ENCODE measurements at regions not wholly inside any gene's neighbourhood (a gene's known extent, or its start where the extent isn't known, plus 50 kb on each side); places are given as distances from the start of the nearest gene placed in this dataset.

DNA sequence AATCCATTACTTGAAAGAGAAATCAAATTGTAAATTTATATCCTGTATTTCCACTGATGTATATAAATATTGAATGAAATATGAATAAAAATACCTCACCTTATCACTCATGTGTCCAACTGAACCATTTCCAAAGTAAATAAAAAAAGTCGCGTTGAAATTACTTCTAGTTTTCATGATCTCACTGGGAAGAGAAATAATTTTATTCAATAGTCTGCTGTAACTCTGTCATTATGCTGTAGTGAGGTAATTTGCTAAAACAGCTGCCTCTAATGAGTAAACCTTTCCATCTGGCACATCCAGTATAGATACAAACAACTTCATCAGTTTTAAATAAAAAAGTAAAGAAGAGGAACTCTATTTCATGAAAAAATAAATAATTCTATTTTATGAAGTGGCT, 611.5 kb downstream of the ZNF608 start:
- no peak for TF ChIP-seq JUND (IDR thresholded peaks at IDR 0.05; ENCODE audit: low read depth)
- no peak for DNase-seq (ENCODE audit: low read depth in 1 of 2, low spot score in 1 of 2)
- in situ Hi-C loops (cut with HindIII; ENCODE audit: low pct_unique_long_range_greater_than_20kb, low sequenced_read_pairs) = no loop called here

DNA sequence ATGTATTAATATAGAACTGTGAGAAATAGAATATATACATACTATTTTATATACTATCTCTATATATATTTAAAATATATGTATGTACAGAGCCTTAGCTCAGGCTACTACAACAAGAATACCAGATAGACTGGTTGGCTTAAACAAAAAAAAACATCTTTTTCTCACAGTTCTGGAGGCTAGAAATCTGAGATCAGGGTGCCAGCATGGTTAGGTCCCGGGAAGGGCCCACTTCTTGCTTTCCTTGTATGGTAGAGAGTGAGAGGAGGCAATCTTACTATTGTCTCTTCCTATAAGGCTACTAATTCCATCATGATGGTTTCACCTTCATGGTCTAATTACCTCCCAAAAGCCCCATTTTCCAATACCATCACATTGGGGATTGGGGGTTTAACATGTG, 613.0 kb downstream of the ZNF608 start:
- in situ Hi-C loops (cut with HindIII; ENCODE audit: low pct_unique_long_range_greater_than_20kb, low sequenced_read_pairs) = no loop called here
- DNase-seq (ENCODE audit: low read depth in 1 of 2, low spot score in 1 of 2) = no peak
- no peak for TF ChIP-seq JUND (IDR thresholded peaks at IDR 0.05; ENCODE audit: low read depth)

DNA sequence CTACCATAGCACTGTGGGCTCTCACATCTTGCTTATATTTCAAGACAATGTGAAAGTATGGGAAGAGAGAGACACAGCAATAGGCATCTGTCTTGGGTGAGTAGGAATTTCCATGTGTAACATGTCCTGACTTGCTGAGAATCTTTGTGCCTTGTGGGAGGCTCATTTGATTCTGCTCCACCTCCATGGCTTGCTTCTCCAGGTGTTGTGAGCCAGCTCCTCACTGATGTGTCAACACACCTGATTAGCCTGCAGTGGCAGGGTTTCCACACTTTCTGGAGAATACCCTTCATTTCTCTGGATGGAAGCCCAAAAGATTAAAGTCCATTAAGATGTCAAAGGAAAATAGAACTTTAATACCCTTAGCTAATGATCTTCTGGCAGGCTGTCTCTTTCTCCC, 613.6 kb downstream of the ZNF608 start:
- no peak for DNase-seq (ENCODE audit: low read depth in 1 of 2, low spot score in 1 of 2)
- in situ Hi-C loops (cut with HindIII; ENCODE audit: low pct_unique_long_range_greater_than_20kb, low sequenced_read_pairs) = no loop called here
- TF ChIP-seq JUND (IDR thresholded peaks at IDR 0.05; ENCODE audit: low read depth) = no peak

- no peak for DNase-seq (ENCODE audit: low read depth in 1 of 2, low spot score in 1 of 2)
- in situ Hi-C loops (cut with HindIII; ENCODE audit: low pct_unique_long_range_greater_than_20kb, low sequenced_read_pairs) = no loop called here
- no peak for TF ChIP-seq JUND (IDR thresholded peaks at IDR 0.05; ENCODE audit: low read depth)
Observed at GRCh38 chr5:124131466-124131865, 615.0 kb downstream of the ZNF608 start.

DNA sequence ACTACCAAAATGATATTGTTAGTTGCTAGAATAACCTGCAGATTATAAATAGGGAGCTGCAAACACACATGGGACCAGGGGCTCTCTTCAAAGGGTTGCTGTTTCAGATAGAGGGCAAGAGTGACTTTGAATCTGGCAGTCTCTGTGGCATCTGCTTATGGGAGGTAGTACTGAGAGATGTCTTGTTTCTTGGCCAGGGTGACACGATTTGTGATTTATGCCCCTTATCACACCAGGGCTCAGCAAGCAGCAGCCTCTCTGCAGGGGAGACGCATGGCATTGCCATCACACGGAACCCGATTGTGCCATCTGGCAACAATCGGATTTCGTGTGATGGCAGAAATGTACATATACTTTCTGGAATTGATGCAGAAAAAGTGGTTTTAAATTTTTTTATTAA, 615.6 kb downstream of the ZNF608 start:
- no peak for DNase-seq (ENCODE audit: low read depth in 1 of 2, low spot score in 1 of 2)
- TF ChIP-seq JUND (IDR thresholded peaks at IDR 0.05; ENCODE audit: low read depth) = no peak
- in situ Hi-C loops (cut with HindIII; ENCODE audit: low pct_unique_long_range_greater_than_20kb, low sequenced_read_pairs) = no loop called here

DNA sequence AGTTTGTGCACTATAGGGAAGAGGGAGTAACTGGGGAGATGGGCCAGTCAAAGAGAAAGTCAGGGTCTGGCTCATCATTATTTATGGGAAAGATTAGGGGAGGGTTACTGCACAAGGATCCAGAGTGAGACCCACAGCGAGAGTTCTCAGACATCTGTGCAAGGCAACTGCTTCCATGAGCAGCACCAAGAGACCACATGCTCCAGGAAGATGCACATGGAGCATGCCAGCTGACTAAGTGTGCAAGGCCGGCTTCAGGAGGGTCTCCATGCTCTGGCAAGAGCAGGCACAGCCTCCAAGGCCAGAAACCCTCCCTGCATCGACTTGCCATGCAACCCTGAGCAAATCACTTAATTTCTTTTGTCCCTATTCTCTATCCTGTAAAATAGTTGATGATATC, 616.9 kb downstream of the CSNK1G3 start:
- no peak for DNase-seq (ENCODE audit: low read depth in 1 of 2, low spot score in 1 of 2)
- no peak for TF ChIP-seq JUND (IDR thresholded peaks at IDR 0.05; ENCODE audit: low read depth)
- in situ Hi-C loops (cut with HindIII; ENCODE audit: low pct_unique_long_range_greater_than_20kb, low sequenced_read_pairs) = no loop called here

- no peak for TF ChIP-seq JUND (IDR thresholded peaks at IDR 0.05; ENCODE audit: low read depth)
- in situ Hi-C loops (cut with HindIII; ENCODE audit: low pct_unique_long_range_greater_than_20kb, low sequenced_read_pairs) = no loop called here
- DNase-seq (ENCODE audit: low read depth in 1 of 2, low spot score in 1 of 2) = no peak
Observed at GRCh38 chr5:124126504-124127217, 614.7 kb downstream of the CSNK1G3 start.

- no peak for DNase-seq (ENCODE audit: low read depth in 1 of 2, low spot score in 1 of 2)
Observed at GRCh38 chr5:124124711-124125229, 612.8 kb downstream of the CSNK1G3 start.

DNA sequence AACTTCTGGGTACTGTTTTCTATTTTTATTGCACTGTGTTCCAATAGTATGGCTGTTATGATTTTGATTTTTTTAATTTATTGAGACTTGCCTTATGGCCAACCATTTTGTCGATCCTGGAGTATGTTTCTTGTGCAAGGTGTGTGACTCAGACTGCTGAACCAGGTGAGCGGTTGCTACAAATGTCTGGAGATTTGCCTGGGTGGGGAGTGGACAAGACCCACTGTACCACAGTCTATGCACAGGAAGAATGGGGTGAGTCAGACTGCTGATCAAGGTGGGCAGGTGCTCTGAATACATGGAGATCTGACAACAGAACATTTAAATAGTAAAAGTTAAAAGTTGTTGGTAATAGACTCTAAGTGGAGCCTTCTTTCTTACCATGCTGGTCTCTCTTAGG, 609.2 kb downstream of the CSNK1G3 start:
- no peak for TF ChIP-seq JUND (IDR thresholded peaks at IDR 0.05; ENCODE audit: low read depth)
- DNase-seq (ENCODE audit: low read depth in 1 of 2, low spot score in 1 of 2) = no peak
- in situ Hi-C loops (cut with HindIII; ENCODE audit: low pct_unique_long_range_greater_than_20kb, low sequenced_read_pairs) = no loop called here

More at GRCh38 chr5:124124711-124125229, 612.8 kb downstream of the CSNK1G3 start:
- in situ Hi-C loops (cut with HindIII; ENCODE audit: low pct_unique_long_range_greater_than_20kb, low sequenced_read_pairs) = no loop called here
- no peak for TF ChIP-seq JUND (IDR thresholded peaks at IDR 0.05; ENCODE audit: low read depth)

DNA sequence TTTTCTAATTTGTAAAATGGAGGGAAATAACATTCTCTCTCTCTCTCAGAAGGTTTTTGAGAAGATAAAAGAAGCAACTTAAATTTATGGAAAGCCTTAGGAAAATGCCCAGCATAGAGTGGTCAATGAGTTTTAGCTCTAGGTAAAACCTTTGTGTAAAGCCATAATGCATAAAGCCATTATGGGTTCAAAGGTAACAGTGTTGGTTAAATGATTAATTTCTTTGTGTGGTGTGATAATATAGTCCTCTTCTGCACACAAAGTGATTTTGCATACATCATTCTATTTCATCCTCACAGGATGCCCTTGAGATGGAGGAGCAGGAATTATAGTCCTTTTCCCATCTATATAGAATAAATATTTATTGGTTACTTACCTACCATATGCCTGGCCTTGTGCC, 602.9 kb downstream of the CSNK1G3 start:
- DNase-seq (ENCODE audit: low read depth in 1 of 2, low spot score in 1 of 2) = no peak
- in situ Hi-C loops (cut with HindIII; ENCODE audit: low pct_unique_long_range_greater_than_20kb, low sequenced_read_pairs) = no loop called here

DNA sequence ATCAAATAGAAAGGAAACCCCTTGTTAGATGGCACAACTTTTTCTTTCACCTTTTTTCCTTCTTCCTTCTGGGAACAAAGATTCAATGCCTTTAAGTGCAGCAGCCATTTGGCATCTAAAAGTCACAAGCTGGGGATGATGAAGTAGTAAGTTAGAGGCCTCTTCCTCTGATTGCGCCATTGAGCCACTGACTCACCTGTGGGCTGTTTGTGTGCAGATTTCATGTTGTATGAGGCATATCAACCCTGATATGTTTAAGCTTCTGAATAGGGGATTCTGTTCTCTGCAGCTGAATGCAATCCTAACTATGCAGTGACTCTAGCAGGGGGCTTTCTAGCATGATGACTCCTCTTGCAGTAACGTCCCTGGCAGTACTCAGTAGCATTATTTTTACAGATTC, 599.9 kb downstream of the CSNK1G3 start:
- no peak for DNase-seq (ENCODE audit: low read depth in 1 of 2, low spot score in 1 of 2)
- in situ Hi-C loops (cut with HindIII; ENCODE audit: low pct_unique_long_range_greater_than_20kb, low sequenced_read_pairs) = no loop called here
- no peak for TF ChIP-seq JUND (IDR thresholded peaks at IDR 0.05; ENCODE audit: low read depth)

More for the DNA sequence above, 602.9 kb downstream of the CSNK1G3 start:
- no peak for TF ChIP-seq JUND (IDR thresholded peaks at IDR 0.05; ENCODE audit: low read depth)

DNA sequence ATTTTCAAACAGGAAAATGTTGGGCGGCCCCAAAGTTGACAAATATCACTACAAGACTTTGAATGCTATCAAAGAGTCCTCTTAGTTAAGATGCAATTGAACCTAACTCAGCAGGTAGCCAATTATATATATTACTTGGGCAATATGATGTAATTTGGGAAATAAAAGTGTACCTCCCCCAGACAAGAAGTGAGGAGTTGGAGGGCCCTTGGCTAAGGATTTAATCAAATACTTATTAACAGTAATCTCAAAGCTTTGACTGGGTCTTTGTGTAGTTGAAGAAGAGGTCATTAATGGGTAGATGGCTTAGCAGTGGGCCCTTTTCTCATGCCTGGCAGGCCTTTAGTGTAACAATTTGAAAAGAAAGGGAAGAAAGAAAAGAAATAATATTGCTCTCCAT, 599.0 kb downstream of the CSNK1G3 start:
- in situ Hi-C loops (cut with HindIII; ENCODE audit: low pct_unique_long_range_greater_than_20kb, low sequenced_read_pairs) = no loop called here
- no peak for DNase-seq (ENCODE audit: low read depth in 1 of 2, low spot score in 1 of 2)
- TF ChIP-seq JUND (IDR thresholded peaks at IDR 0.05; ENCODE audit: low read depth) = no peak

DNA sequence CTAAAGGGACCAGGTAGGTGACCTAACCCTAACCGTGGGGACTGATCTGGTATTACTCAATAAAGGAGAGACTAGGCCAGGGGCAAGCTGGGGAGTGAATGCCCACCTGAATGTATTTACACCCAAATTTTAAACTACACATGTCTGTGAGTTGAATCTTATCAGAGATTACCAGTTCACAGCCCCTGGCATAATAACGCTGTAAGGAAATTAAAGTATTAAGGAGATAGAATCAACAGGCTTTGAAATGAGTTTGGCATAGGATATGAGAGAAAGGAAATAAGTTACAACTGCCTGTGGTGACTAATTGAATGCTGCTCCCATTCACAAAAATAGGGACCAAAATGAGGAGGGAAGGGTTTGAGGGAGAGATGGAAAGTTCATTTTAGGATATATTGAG, 593.3 kb downstream of the CSNK1G3 start:
- DNase-seq (ENCODE audit: low read depth in 1 of 2, low spot score in 1 of 2) = no peak
- TF ChIP-seq JUND (IDR thresholded peaks at IDR 0.05; ENCODE audit: low read depth) = no peak
- in situ Hi-C loops (cut with HindIII; ENCODE audit: low pct_unique_long_range_greater_than_20kb, low sequenced_read_pairs) = no loop called here

DNA sequence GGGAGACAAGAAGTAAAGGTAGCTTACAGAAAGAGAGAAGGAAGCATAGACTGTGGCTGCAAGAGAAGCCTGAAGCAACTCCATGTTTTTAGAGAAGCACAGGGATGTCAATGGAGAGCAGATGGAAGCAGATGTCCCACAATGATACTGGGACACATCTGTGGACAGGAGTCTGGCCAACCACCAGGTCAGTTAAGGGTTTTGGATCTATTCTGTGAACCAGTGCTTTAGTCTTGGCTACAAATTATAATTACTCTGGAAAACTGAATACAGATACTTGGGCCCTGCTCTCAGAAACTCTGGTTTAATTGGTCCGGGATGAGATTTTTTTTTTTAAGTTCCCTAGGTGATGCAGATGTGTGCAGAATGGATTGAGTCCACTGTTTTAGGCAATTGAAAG, 592.8 kb downstream of the CSNK1G3 start:
- TF ChIP-seq JUND (IDR thresholded peaks at IDR 0.05; ENCODE audit: low read depth) = no peak
- in situ Hi-C loops (cut with HindIII; ENCODE audit: low pct_unique_long_range_greater_than_20kb, low sequenced_read_pairs) = no loop called here
- no peak for DNase-seq (ENCODE audit: low read depth in 1 of 2, low spot score in 1 of 2)

All from T47D (cell line).